Hematopoietic multipotent progenitor cell treated with erythropoietin and hydrocortisone succinate and interleukin-3 and kit ligand, for 17 days (in vitro differentiated cells): ENCODE measurements at regions not wholly inside any gene's neighbourhood (a gene's known extent, or its start where the extent isn't known, plus 50 kb on each side); places are given as distances from the start of the nearest gene placed in this dataset.
"Not testable (repeated sequence)": the region's sequence is repeated elsewhere in the genome, so short reads cannot be mapped to it uniquely, and the experiment has no call there.

Experiments
- DNase-seq: peaks from one replicate; pipeline ENCODE4 v3.0.0-alpha.2; 2015; ENCODE audit warnings: low spot score

DNA sequence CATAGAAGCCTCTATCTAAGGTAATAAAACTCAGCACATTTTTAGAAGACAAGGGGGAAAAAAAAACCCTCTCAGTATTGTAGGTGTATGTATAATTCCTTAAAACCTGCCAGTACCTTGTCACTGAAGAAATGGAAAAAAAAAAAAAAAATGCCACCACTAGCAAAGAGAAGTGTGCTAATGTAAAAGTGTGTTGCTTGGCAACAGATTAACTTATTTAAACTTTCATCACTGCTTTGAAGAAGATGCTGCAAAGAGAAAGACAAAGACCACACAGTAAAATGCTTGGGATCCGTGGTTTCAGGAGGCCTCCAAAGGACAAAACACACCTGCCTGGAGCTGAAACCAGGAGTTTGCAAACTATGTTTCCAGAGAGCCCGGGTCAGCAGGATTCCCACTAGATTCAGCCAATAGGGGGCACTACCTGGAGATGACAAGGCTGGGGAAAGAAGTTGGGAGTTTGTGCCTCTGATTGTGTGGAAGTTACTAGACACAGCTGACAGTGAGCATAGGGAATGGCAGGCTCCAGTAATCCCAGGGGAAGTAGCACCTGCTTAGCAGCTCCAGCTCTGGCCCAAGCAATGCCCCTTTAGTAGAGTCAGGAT is 169.1 kb upstream of the TRIB2 start:
- no peak for DNase-seq

GRCh38 chr2:12548906-12549305 is 167.8 kb upstream of the TRIB2 start:
- no peak for DNase-seq

- no peak for DNase-seq
These were observed 167.1 kb upstream of the TRIB2 start for GRCh38 chr2:12549641-12550040.

DNA sequence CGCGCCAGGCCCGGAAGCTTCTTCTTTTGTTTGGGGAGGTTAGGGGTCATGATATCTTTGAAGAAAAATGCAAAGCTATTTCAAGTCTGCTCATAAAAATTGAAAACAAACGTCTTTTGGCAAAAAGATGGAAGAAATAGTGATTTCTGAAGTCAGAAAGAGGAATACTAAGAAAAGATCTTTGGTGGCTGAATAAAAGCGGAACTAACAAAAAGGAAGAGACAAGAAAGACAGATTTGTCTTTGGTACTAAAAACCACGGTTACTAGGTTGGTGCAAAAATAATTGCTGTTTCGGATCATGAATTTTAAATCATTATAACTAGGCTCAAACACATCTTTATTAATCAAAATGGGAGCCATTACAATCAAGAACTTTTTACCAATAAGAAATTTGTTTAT is 164.6 kb upstream of the TRIB2 start:
- no peak for DNase-seq

GRCh38 chr2:12554224-12555011 is 162.3 kb upstream of the TRIB2 start:
- DNase-seq: no peak

- DNase-seq: no peak
These were observed 161.6 kb upstream of the TRIB2 start for GRCh38 chr2:12555012-12555645.

DNA sequence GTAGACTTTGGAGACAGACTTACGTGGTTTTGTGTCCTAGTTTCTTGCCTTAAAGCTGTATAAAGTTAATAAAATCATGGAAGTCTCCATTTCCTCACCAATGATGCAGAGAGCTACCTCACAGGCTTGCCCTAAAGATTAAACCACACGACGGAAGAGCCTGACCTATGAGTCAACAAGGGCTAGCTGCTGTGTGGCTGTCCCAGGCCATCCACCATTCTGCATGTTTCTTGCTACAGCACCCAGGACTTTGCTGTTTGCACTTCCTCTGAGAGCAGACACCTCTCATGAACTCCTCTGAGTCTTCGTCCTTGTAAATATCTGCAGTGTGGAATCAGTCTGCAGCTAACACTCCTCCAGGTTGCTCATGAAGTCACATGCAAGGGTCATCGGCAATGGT is 160.0 kb upstream of the TRIB2 start:
- DNase-seq: no peak

GRCh38 chr2:12557688-12558087 is 159.0 kb upstream of the TRIB2 start:
- DNase-seq: no peak

DNA sequence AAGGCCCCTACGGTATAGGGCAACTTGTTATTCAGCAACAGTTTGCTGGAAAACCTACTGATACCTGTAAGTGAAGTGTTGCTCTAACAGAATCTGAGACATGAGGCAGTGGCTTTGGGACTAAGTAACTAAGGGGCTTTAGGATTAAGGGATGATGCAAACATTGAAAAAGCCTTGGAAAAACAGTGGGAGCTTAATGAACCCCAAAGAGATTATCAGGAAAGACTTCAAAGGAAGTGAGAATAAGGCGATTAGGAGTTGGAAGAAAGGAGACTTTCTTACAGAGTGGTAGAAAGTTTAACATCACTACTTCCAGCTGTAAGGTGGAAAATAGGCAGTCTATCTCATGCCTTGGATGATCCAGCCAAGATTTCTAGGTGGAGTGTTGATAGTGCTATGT is 158.2 kb upstream of the TRIB2 start:
- no peak for DNase-seq

GRCh38 chr2:12560618-12561017 is 156.1 kb upstream of the TRIB2 start:
- DNase-seq: no peak

DNA sequence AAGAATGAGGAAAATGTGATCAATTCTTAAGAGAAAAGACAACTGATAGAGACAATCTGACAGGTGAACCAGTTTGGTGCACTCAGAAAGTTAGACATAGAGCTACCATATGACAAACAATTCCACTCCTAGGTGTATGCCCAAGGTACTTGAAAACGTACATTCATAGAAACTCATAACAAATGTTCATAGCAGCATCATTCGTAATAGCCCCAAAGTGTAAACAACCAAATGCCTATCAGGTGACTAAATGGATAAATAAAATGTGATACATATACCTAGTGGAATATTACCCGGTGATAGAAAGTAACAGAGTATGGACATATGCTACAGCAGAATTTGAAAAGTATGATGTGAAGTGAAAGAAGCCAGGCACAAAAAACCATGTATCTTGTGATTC is 149.3 kb upstream of the TRIB2 start:
- DNase-seq: no peak

GRCh38 chr2:12569510-12569909 is 147.2 kb upstream of the TRIB2 start:
- DNase-seq: not testable (repeated sequence)

- not testable (repeated sequence) for DNase-seq
These were observed 146.8 kb upstream of the TRIB2 start for GRCh38 chr2:12569929-12570328.

DNA sequence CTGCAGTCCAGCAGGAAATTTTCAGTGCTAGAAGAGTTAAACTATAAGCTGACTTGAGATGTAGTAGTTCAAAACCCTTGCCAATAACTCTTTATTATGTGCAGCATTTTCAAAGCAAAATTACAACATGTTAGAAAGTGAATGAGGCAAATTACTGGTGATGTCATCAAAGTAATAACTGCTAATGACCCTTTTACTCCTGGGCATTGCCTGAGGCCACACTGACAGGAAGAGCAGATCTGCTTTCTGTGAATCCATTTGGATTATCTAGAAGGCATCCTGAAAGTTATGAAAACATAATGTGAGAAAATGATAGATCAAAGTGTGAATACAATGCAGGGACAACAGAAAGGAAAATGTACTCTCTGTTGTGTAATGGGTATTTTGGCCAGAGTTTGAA is 139.6 kb upstream of the TRIB2 start:
- no peak for DNase-seq

DNA sequence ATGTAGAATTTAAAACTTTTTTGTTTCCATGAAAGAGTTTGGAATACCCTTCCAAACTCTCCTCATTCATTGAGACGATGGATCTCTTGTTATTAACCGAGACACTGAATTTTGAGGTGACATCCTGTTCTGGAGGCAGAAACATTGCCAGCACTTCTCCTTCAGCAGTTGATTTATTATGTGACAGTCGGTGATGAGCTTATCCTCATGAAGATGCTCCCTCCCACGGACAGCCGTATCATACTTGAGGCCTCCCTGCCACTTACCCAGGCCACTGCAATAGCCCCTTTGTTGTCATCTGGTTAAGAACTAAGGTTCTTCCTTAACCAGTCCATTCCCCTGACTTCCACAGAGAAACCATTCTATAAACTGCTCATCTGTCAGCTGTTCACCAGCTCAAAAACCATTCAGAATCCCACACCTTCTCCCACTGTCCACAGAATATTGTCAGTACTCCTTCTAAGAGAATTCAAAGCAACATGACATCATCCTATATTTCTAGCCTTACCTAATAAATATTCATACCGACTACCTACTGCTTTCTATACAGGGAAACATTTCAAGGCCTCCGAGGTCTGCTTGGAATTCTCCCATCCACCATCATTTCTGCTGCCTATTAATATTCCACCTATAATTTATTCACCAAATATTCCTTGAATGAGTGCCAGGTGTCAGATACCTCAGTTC is 139.0 kb upstream of the TRIB2 start:
- no peak for DNase-seq

DNA sequence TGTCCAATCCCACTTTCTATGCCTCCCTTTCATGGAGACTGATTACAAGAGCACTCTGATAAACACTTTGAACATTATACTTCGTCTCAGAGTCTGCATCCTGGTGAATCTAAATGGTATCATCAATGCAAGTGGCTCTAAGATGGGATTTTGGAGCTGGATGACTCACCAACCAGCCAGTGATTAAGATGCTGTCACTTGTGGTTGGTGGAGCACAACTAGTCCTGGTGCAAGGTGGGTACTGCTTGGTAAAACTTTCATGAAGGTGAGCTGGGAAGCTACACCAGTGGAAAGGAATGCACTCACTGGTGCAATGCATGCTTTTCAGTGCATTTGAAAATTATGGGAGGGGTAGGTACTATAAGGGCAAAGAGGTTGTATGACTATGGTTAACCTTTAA is 137.7 kb upstream of the TRIB2 start:
- no peak for DNase-seq

DNA sequence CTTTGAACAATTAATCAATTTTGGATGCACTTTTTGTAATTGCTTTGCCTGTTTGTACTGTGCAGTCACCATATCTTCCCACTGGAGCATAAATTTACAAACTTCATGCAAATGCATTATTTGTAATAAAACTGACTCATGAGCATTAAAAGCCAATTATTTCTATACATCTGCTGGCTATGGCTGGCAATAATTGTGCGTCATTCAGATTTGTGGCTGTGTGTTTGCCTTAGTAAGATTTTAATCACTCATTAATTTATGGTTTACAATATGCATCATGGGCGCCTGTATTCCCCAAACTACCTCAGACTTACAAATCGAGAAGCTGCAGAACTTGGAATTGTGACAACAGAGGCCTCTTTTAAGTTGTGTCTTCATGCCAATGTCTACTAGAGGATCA is 132.4 kb upstream of the TRIB2 start:
- DNase-seq: no peak

DNA sequence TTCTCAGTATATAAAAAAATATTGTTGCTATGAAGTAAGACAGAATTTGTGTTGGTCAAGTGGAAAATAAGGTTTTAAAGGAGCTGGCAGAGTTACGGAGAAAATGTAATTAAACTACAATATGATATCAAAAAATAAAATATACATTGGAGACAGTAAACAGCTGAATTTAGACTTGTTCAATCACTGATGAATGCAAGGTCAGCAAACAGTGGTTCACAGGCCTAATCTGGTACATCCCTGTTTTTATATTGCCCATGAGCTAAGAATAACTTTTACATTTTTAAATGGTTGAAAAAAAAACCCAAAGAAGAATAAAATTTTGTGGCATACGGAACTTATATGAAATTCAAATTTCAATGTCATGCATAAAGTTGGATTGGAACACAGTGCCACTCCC is 131.0 kb upstream of the TRIB2 start:
- no peak for DNase-seq

DNA sequence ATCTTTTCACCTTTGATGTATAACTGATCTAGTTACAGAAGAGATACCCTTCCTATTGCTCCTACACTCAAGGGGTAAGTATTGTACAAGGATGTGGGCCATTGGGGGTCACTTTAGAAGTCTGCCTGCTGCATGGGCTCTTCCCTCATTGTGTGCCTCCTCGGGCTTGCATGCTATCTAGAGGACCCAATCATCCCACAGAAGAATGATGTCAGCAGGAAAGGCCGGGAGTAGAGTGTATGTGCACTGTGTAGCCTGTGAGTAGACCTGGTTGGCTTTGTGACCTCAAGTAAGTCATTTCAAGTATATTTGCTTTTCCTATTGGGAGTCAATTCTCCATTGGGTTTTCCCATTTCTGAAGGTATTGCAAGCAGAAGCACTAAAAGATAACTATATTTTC is 129.5 kb upstream of the TRIB2 start:
- DNase-seq: no peak

GRCh38 chr2:12587729-12588522 is 128.8 kb upstream of the TRIB2 start:
- DNase-seq: no peak

DNA sequence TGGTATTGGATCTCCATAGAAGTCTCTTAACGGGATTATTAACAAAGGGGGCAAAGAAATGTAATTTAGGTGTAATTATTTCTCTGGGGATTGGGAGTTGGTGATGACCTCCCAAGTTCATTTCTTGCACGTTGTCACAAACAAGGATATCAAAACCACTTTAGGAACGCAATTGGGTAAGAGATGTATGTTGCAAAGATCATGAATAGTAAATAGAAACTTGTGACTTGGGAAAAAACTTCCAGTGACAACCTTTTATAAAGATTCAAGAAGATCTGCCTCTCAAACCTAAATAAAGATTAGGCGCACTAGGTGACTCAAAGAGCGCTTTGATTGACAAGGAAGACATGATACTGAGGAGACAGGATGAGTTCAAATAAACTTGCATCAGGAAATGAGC is 127.8 kb upstream of the TRIB2 start:
- no peak for DNase-seq

GRCh38 chr2:12589802-12590320 is 126.9 kb upstream of the TRIB2 start:
- DNase-seq: no peak
